HG03064 (cell line): ENCODE measurements at regions not wholly inside any gene's neighbourhood (a gene's known extent, or its start where the extent isn't known, plus 50 kb on each side); places are given as distances from the start of the nearest gene placed in this dataset.

Source experiments
- ATAC-seq: cut with Tn5 transposase; IDR thresholded peaks from one replicate; pipeline ENCODE4 v1.9.1; 2021; ENCODE audit warnings: low read depth; ENCODE audit not compliant: unreplicated experiment

DNA sequence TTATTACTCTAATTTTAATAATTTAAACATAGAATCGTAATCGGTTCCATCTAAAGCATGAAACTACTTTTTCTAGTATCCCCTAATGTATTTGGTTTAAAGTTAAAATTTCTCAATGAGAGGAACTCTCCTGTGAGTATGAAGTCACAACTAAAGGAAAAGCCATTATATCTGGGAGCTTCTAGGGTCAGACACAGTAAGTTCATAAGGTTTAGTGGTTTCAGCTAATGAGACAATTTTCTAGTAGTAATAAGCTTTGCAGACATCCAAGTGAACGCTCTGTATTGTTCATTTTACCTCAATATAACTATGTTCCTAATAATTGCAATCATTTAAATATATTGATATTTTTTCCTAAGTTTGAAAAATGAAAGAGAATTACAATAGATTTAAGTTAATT, 364.4 kb upstream of the CDH9 start:
- ATAC-seq: no peak

DNA sequence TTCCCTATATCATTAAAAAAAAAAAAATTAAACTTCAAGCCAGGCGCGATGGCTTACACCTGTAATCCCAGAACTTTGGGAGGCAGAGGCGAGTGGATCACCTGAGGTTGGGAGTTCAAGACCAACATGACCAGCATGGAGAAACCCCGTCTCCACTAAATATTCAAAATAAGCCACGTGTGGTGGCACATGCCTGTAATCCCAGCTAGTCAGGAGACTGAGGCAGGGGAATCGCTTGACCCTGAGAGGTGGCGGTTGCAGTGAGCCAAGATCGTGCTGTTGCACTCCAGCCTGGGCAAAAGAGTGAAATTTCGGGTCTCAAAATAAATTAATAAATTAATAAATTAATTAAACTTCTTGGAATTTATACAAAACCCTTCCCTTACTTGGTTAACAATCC, 358.6 kb upstream of the CDH9 start:
- no peak for ATAC-seq

GRCh38 chr5:27392716-27393115, 354.3 kb upstream of the CDH9 start:
- ATAC-seq: no peak

GRCh38 chr5:27389696-27390095, 351.3 kb upstream of the CDH9 start:
- ATAC-seq: no peak

DNA sequence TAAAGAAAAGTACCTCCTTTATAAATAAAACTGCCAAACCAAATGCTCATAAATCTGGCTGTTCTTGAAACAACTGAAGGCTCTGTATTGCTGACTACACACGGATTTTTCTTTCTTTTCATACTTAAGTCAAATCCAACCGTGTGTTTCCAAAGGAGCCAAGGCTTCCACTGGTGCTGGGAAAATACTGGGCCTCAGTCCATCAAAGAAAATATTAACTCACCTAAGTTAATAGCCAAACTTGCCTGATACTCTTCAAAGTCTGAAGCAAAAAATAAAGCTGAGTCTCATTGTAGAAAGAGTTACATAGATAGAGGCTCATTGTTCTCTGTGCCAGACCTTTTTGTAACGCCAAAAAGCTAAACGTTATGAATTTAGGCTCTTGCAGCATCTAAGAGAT, 350.4 kb upstream of the CDH9 start:
- ATAC-seq: no peak

- ATAC-seq: no peak
These were observed 349.2 kb upstream of the CDH9 start for GRCh38 chr5:27387535-27388073.

GRCh38 chr5:27381686-27382085, 343.3 kb upstream of the CDH9 start:
- ATAC-seq: no peak

- ATAC-seq: no peak
These were observed 339.2 kb upstream of the CDH9 start for GRCh38 chr5:27377626-27378025.

DNA sequence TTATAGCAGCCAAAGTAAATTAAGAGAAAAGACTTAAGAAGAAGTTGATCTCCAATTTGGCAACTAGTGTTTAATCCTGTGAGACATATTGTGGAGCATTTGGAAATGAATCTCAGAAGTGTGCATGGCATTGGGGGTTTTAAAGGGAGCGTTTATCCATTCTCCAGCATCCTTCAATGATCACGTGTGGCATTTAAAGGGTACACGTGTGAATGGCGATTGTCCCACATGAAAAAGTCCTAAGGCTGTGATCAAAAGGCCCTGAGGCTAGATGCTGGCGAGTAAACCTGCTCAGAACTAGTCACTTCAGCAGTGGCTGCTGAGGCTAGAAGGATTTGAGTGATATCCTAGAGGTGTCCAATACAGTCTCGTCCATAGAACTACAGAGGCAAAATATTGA, 315.6 kb upstream of the CDH9 start:
- ATAC-seq: no peak

GRCh38 chr5:27353540-27353939, 315.2 kb upstream of the CDH9 start:
- no peak for ATAC-seq

DNA sequence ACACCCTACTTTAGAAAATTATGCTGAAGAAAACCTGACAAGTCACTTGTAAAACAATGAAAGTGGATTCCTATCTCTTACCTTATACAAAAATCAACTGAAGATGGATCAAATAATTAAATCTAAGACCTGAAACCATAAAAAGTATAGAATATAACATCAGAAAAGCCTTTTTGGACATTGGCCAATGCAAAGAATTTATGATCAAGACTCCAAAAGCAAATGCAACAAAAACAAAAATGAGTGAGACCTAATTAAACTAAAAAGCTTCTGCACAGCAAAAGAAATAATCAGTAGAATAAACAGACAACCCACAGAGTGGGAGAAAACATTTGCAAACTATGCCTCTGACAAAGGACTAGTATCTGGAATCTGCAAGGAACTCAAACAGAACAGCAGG, 303.0 kb upstream of the CDH9 start:
- ATAC-seq: no peak

GRCh38 chr5:27336817-27337216, 298.4 kb upstream of the CDH9 start:
- no peak for ATAC-seq

DNA sequence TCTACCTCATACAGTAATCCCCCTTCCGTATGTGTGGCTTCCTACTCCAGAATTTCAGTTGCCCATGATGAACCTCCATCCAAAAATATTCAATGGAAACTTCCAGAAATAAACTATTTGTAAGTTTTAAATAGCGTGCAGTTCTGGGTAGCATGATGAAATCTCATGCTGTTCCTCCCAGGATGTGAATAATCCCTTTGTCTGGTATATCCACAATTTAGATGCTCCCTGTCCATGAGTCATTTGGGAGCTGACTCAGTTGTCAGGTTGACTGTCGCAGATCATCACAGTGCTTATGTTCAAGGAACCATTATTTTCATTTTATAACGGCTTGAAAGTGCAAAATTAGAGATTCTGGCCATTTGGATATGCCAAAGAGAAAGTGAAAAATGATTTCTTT, 290.1 kb upstream of the CDH9 start:
- no peak for ATAC-seq

GRCh38 chr5:27325513-27325912, 287.1 kb upstream of the CDH9 start:
- no peak for ATAC-seq

GRCh38 chr5:27318701-27319100, 280.3 kb upstream of the CDH9 start:
- ATAC-seq: no peak

- ATAC-seq: no peak
These were observed 277.9 kb upstream of the CDH9 start for GRCh38 chr5:27316271-27316650.

GRCh38 chr5:27315363-27316270, 277.2 kb upstream of the CDH9 start:
- ATAC-seq: no peak

DNA sequence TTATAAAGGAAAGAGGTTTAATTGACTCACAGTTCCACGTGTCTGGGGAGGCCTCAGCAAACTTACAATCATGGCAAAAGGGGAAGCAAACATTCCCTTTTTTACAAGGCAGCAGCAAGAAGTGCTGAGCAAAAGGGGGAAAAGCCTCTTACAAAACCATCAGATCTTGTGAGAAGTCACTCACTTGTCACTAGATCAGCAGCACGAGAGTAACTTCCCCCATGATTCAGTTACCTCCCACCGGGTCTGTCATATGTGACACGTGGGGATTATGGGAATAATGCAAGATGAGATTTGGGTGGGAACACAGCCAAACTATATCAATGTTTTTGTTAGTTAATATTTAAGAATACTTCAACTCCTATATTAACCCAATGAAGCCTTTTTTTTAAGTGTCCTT, 275.2 kb upstream of the CDH9 start:
- no peak for ATAC-seq

DNA sequence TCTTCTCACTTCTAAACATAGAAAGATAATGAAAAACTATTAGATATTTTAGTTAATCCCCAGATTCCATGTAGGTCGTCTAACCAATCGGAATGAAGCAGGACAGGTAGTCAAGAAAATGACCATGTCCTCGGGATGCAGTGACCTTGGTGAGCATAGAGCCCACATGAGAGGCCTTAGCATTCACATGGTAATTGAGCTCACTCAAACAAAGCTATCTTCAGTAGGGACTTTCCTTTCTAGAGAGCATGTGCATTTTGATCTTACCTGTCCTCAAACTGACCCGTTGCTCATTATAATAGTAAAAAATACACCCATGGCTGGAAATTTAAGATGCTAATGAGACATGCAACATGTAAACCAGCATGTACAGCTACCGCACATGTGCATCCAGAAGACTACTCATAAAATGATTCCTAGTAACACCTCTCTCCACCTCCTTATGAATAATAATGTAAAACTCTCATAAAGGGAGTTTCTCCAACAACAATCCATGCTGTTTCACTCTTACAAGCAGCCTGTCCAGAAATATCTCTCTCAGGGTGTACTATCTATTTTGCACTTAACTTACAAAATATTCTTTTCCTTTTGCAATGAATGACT, 274.0 kb upstream of the CDH9 start:
- no peak for ATAC-seq

GRCh38 chr5:27311544-27311943, 273.2 kb upstream of the CDH9 start:
- ATAC-seq: no peak

DNA sequence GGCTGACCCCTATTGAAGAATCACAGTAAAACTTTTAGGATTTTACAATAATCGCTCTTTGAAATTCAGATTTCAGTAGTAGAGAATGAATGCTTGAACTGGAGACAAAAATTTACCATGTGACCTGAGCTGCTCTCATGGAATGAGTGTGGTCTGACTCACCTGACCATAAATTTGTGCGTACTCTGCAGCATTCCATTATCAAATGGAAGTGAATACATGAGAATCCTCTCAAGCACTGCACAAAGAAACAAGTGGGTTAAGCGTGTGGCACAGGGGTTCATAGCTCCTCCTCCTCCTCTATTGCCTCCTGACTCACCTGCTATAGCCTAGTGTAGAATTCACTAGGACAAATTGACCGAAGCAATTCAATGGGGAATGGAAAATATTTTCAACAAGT, 269.8 kb upstream of the CDH9 start:
- ATAC-seq: no peak

DNA sequence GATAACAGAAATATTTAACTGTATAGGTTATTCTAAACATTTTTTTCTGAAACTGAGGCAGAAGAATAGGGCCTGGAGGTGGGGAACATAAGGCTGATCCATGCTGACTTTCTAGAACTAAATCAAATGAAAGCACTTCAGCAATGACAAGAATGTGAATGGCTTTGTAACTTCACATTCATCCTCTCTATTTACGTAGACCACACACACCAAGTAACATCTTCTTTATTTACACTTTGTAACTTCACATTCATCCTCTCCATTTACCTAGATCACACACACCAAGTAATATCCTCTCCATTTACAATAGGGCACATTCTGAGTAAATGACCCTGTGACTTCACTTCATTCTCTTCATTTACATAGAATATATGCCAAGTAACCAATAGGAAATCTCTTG, 251.8 kb upstream of the CDH9 start:
- no peak for ATAC-seq
